WTC11 (cell line): ENCODE measurements at regions not wholly inside any gene's neighbourhood (a gene's known extent, or its start where the extent isn't known, plus 50 kb on each side); places are given as distances from the start of the nearest gene placed in this dataset.

Experiments
- E2F5 ChIP-seq: sonication (generic); formaldehyde crosslinking; IDR thresholded peaks from 2 replicates; pipeline ENCODE4 v1.8.1; 2022; ENCODE audit warnings: mild to moderate bottlenecking, moderate library complexity, missing genetic modification reagents
- FOXJ3 ChIP-seq: sonication (generic); formaldehyde crosslinking; IDR thresholded peaks from 2 replicates; pipeline ENCODE4 v1.9.0; 2021; ENCODE audit warnings: missing genetic modification reagents, mild to moderate bottlenecking, borderline replicate concordance
- TF ChIP-seq, protein P1 (sequence below): fragments of 200-600 bp; IDR thresholded peaks from 2 replicates; pipeline ENCODE4 v1.8.0; 2022; ENCODE audit warnings: antibody characterized with exemption

GRCh38 chr4:54976682-54977081 is 148.7 kb downstream of the KDR start:
- TF ChIP-seq, protein P1, sequence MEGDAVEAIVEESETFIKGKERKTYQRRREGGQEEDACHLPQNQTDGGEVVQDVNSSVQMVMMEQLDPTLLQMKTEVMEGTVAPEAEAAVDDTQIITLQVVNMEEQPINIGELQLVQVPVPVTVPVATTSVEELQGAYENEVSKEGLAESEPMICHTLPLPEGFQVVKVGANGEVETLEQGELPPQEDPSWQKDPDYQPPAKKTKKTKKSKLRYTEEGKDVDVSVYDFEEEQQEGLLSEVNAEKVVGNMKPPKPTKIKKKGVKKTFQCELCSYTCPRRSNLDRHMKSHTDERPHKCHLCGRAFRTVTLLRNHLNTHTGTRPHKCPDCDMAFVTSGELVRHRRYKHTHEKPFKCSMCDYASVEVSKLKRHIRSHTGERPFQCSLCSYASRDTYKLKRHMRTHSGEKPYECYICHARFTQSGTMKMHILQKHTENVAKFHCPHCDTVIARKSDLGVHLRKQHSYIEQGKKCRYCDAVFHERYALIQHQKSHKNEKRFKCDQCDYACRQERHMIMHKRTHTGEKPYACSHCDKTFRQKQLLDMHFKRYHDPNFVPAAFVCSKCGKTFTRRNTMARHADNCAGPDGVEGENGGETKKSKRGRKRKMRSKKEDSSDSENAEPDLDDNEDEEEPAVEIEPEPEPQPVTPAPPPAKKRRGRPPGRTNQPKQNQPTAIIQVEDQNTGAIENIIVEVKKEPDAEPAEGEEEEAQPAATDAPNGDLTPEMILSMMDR: 0 out of 2 replicates have a peak, but pooled peaks have one; percentile 11
- no peak for TF ChIP-seq E2F5
- no peak for TF ChIP-seq FOXJ3 (CRISPR knock-in tag)
